ENCODE measurements at regions not wholly inside any gene's neighbourhood (a gene's known extent, or its start where the extent isn't known, plus 50 kb on each side); places are given as distances from the start of the nearest gene placed in this dataset.
"Not testable (repeated sequence)": the region's sequence is repeated elsewhere in the genome, so short reads cannot be mapped to it uniquely, and the experiment has no call there.

DNA sequence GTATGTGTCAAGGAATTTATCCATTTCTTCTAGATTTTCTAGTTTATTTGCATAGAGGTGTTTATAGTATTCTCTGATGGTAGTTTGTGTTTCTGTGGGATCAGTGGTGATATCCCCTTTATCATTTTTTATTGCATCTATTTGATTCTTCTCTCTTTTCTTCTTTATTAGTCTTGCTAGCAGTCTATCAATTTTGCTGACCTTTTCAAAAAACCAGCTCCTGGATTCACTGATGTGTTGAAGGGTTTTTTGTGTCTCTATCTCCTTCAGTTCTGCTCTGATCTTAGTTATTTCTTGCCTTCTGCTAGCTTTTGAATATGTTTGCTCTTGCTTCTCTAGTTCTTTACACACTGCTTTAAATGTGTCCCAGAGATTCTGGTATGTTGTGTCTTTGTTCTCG, 307.3 kb downstream of the RPS6KC1 start:
- H2BK5ac ChIP-seq (ENCODE audit: low read depth, low read length, poor library complexity, severe bottlenecking); dilution Hi-C loops (cut with HindIII; ENCODE audit: low sequenced_read_pairs, unreplicated experiment); H3K4me3 ChIP-seq (ENCODE audit: insufficient read depth, low read depth, low read length); intact Hi-C loops (cut with micrococcal nuclease); POLR2A ChIA-PET (ENCODE audit: unreplicated experiment); H3K9me1 ChIP-seq (ENCODE audit: insufficient read depth, low read length); H4K5ac ChIP-seq (ENCODE audit: low read depth, low read length); H3K23ac ChIP-seq (ENCODE audit: low read depth, low read length); H4K20me1 ChIP-seq (ENCODE audit: insufficient read depth, low read length); H3K9ac ChIP-seq (ENCODE audit: low read depth, low read length); H2BK20ac ChIP-seq (ENCODE audit: low read depth, low read length); H3K4me1 ChIP-seq (ENCODE audit: control insufficient read depth, insufficient read depth, low read length); H3K14ac ChIP-seq (replicated peaks; ENCODE audit: low read depth, low read length); H3K9me3 ChIP-seq (ENCODE audit: control insufficient read depth, insufficient read depth, low read length); H3K4ac ChIP-seq (ENCODE audit: low read depth, low read length); H3K4me2 ChIP-seq (ENCODE audit: low read depth, low read length); H3K27me3 ChIP-seq (ENCODE audit: control insufficient read depth, insufficient read depth, low read length); H3K56ac ChIP-seq (ENCODE audit: extremely low read depth, insufficient read depth, low read length); in situ Hi-C loops (cut with MboI; ENCODE audit: low sequenced_read_pairs); H2AK5ac ChIP-seq (ENCODE audit: low read depth, low read length); CTCF ChIA-PET; H4K8ac ChIP-seq (ENCODE audit: low read depth in 2 of 2, low read length in 2 of 2); DNase-seq; H3K27ac ChIP-seq (ENCODE audit: insufficient read depth, low read length); ATAC-seq (ENCODE audit: low read depth); H2AFZ ChIP-seq (replicated peaks; ENCODE audit: low read length, poor library complexity); BruUV-seq (replicated peaks); H3K18ac ChIP-seq (ENCODE audit: low read depth, low read length); H4K91ac ChIP-seq (ENCODE audit: insufficient read depth, low read depth, low read length); H2BK120ac ChIP-seq (ENCODE audit: low read depth, low read length); H2AK9ac ChIP-seq (replicated peaks; ENCODE audit: low read depth, low read length, poor library complexity); H2BK15ac ChIP-seq (ENCODE audit: low read depth, low read length); H3K79me1 ChIP-seq (ENCODE audit: low read depth in 1 of 2, low read length in 2 of 2); H3K36me3 ChIP-seq (ENCODE audit: control insufficient read depth, insufficient read depth, low read length): not testable (repeated sequence)
- WGBS, 2 experiments (ENCODE audit: extremely low coverage in 2 of 2, insufficient read length in 1 of 2): no CpG with 5 or more reads among the region's 1 CpG

Measured in IMR-90 (cell line).